WTC11 (cell line): ENCODE measurements at regions not wholly inside any gene's neighbourhood (a gene's known extent, or its start where the extent isn't known, plus 50 kb on each side); places are given as distances from the start of the nearest gene placed in this dataset.

Experiments used
- CREB1 ChIP-seq: sonication (generic); formaldehyde crosslinking; IDR thresholded peaks from 2 replicates; pipeline ENCODE4 v1.8.0; 2023; ENCODE audit warnings: mild to moderate bottlenecking, missing genetic modification reagents
- ELF4 ChIP-seq: sonication (generic); formaldehyde crosslinking; IDR thresholded peaks from 2 replicates; pipeline ENCODE4 v1.8.1; 2022; ENCODE audit warnings: low read depth, mild to moderate bottlenecking, moderate library complexity, missing genetic modification reagents
- ESRRA ChIP-seq: sonication (generic); formaldehyde crosslinking; IDR thresholded peaks from 2 replicates; pipeline ENCODE4 v1.8.1; 2022; ENCODE audit warnings: mild to moderate bottlenecking, missing genetic modification reagents, borderline replicate concordance
- ETV6 ChIP-seq: sonication (generic); formaldehyde crosslinking; IDR thresholded peaks from 2 replicates; pipeline ENCODE4 v1.8.1; 2022; ENCODE audit warnings: mild to moderate bottlenecking, missing genetic modification reagents
- KAT7 ChIP-seq: sonication (generic); formaldehyde crosslinking; IDR thresholded peaks from 2 replicates; pipeline ENCODE4 v1.8.1; 2023; ENCODE audit warnings: missing genetic modification reagents, mild to moderate bottlenecking, borderline replicate concordance
- TEAD4 ChIP-seq: sonication (generic); formaldehyde crosslinking; IDR thresholded peaks from 2 replicates; pipeline ENCODE4 v1.8.0; 2022; ENCODE audit warnings: mild to moderate bottlenecking, missing genetic modification reagents
- ZNF138 ChIP-seq: sonication (generic); formaldehyde crosslinking; conservative IDR thresholded peaks from 2 replicates; pipeline ENCODE4 v1.8.1; 2022; ENCODE audit warnings: mild to moderate bottlenecking, moderate library complexity, missing genetic modification reagents
- ZNF317 ChIP-seq: sonication (generic); formaldehyde crosslinking; IDR thresholded peaks from 2 replicates; pipeline ENCODE4 v1.8.1; 2023; ENCODE audit warnings: low read depth, mild to moderate bottlenecking, moderate library complexity, missing genetic modification reagents, borderline replicate concordance
- TF ChIP-seq, protein P1 (sequence below): fragments of 200-600 bp; IDR thresholded peaks from 2 replicates; pipeline ENCODE4 v1.8.0; 2022; ENCODE audit warnings: antibody characterized with exemption
- TF ChIP-seq, protein P2 (sequence below): sonication (generic); formaldehyde crosslinking; IDR thresholded peaks from 2 replicates; pipeline ENCODE4 v1.8.1; 2023; ENCODE audit warnings: mild to moderate bottlenecking, missing genetic modification reagents, moderate library complexity
- TF ChIP-seq, protein P3 (sequence below): fragments of 250-450 bp; sonication (Bioruptor Pico); conservative IDR thresholded peaks from 2 replicates; pipeline ENCODE4 v1.9.0; 2021; ENCODE audit warnings: mild to moderate bottlenecking

DNA sequence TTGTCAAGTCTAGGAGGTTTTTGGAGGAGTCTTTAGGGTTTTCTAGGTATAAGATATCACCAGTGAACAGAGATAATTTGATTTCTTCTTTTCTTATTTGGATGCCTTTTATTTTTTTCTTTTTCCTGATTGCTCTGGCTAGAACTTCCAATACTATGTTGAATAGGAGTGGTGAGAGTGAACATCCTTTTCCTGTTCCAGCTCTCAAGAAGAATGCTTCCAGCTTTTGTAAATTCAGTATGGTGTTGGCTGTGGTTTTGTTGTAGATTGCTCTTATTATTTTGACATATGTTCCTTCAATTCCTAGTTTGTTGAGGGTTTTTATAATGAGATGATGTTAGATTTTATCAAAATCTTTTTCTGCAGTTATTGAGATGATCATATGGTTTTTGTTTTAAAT lies 165.6 kb upstream of the WDFY3 start:
- TF ChIP-seq, protein P1, sequence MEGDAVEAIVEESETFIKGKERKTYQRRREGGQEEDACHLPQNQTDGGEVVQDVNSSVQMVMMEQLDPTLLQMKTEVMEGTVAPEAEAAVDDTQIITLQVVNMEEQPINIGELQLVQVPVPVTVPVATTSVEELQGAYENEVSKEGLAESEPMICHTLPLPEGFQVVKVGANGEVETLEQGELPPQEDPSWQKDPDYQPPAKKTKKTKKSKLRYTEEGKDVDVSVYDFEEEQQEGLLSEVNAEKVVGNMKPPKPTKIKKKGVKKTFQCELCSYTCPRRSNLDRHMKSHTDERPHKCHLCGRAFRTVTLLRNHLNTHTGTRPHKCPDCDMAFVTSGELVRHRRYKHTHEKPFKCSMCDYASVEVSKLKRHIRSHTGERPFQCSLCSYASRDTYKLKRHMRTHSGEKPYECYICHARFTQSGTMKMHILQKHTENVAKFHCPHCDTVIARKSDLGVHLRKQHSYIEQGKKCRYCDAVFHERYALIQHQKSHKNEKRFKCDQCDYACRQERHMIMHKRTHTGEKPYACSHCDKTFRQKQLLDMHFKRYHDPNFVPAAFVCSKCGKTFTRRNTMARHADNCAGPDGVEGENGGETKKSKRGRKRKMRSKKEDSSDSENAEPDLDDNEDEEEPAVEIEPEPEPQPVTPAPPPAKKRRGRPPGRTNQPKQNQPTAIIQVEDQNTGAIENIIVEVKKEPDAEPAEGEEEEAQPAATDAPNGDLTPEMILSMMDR: no peak
- no peak for TF ChIP-seq ETV6
- TF ChIP-seq KAT7 (CRISPR knock-in tag): no peak
- TF ChIP-seq TEAD4: no peak
- TF ChIP-seq ZNF138 (CRISPR knock-in tag): no peak
- no peak for TF ChIP-seq ESRRA
- no peak for TF ChIP-seq CREB1
- TF ChIP-seq, protein P2, sequence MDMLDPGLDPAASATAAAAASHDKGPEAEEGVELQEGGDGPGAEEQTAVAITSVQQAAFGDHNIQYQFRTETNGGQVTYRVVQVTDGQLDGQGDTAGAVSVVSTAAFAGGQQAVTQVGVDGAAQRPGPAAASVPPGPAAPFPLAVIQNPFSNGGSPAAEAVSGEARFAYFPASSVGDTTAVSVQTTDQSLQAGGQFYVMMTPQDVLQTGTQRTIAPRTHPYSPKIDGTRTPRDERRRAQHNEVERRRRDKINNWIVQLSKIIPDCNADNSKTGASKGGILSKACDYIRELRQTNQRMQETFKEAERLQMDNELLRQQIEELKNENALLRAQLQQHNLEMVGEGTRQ (CRISPR knock-in tag): no peak
- no peak for TF ChIP-seq ZNF317 (CRISPR knock-in tag)
- TF ChIP-seq, protein P3, sequence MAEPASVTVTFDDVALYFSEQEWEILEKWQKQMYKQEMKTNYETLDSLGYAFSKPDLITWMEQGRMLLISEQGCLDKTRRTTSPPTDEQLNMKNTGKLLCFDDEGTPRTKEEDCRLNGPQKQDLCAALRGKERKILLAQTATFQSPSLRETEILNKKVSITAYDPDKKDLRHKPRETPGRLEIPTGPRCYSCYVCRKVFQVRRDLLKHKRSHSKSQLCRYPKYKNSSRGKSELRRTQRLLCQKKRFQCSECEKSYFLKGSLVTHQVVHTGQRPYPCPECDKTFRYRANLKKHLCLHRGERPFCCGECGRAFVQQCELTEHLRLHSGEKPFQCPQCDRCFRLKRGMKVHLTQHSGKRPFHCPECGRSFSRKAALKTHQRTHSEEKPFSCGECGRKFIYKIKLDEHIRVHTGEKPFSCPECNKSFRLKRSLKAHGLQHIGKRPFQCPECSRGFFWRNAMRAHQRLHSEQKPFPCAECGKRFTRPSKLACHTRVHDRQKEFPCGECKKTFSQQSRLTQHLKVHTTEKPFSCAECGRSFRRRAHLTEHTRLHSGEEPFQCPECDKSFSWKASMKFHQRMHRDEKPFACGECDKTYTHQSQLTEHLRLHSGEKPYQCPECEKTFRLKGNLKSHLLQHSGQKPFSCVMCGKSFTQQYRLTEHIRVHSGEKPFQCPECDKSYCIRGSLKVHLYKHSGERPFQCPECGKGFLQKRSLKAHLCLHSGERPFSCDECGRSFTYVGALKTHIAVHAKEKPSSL (CRISPR knock-in tag): no peak
- TF ChIP-seq ELF4 (CRISPR knock-in tag): no peak
